Testis (tissue), 2 donors: ENCODE measurements at regions not wholly inside any gene's neighbourhood (a gene's known extent, or its start where the extent isn't known, plus 50 kb on each side); places are given as distances from the start of the nearest gene placed in this dataset.
"Not testable (repeated sequence)": the region's sequence is repeated elsewhere in the genome, so short reads cannot be mapped to it uniquely, and the experiment has no call there.

Experiments
- DNase-seq: peaks from one replicate; pipeline ENCODE4 v3.0.0-alpha.2; 2019
- H3K27ac ChIP-seq, 2 donors: fragments of 200-600 bp; sonication (generic); one replicate each; pipeline ENCODE4 v1.5.1; 2019
- H3K27me3 ChIP-seq: fragments of 200-600 bp; sonication (generic); one replicate; pipeline ENCODE4 v1.5.1; 2019
- H3K36me3 ChIP-seq: fragments of 200-600 bp; sonication (generic); one replicate; pipeline ENCODE4 v1.5.1; 2017; ENCODE audit warnings: low read depth; ENCODE audit errors: missing control alignments
- H3K4me1 ChIP-seq: fragments of 200-600 bp; sonication (generic); one replicate; pipeline ENCODE4 v1.5.1; 2019
- H3K4me3 ChIP-seq, 2 donors: fragments of 200-600 bp; sonication (generic); one replicate each; pipeline ENCODE4 v1.5.1; 2017 to 2019
- H3K9me3 ChIP-seq: fragments of 200-600 bp; sonication (generic); one replicate; pipeline ENCODE4 v1.5.1; 2017
- POLR2A ChIP-seq: fragments of 450-650 bp; IDR thresholded peaks from one replicate; pipeline ENCODE4 v1.6.1; 2017; ENCODE audit warnings: antibody characterized with exemption, mild to moderate bottlenecking, moderate library complexity
- WGBS, 2 donors: methylation state at CpG; one replicate each; pipeline ENCODE4 v1.1.5; 2018; 5-methylcytosine and 5-hydroxymethylcytosine counted together
- intact Hi-C: fragments of 100-400 bp; cut with DNase I; formaldehyde crosslinking; loops from one replicate; pipeline ENCODE4 v1.15.1; 2023; ENCODE audit warnings: low total_unique reads
- TF ChIP-seq, protein P1 (sequence below), 3 experiments: fragments of 450-650 bp in 2 of 3; fragments of 200-600 bp in 1 of 3; sonication (generic) in 1 of 3; IDR thresholded peaks; one replicate each; pipeline ENCODE4 v1.5.1; 2016 to 2019; ENCODE audit warnings: antibody characterized with exemption in 3 of 3, mild to moderate bottlenecking in 2 of 3, moderate library complexity in 1 of 3

DNA sequence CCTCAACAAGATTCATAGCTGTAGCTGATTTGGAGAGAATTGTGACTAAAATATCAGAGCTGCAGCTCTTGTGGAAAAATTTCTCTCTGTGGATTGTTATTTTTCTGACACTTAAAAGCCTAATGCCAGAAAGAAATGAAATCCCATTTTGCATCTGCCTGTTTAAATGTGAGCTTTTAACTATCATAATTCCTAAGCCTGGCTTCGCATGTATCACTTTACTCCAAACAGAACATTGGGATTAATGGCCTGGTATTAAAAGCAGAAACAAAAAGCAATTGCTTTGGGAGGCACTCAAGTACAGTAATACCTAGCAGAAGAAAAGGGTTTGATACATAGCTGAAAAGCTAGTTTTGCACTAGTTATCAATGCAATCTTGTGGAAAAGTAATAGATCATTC is 164.2 kb upstream of the FSHR start:
- no peak overlapping the region for H3K4me3 ChIP-seq
- H3K4me1 ChIP-seq: no peaks in the 10 kb centered on the region
- TF ChIP-seq, protein P1, sequence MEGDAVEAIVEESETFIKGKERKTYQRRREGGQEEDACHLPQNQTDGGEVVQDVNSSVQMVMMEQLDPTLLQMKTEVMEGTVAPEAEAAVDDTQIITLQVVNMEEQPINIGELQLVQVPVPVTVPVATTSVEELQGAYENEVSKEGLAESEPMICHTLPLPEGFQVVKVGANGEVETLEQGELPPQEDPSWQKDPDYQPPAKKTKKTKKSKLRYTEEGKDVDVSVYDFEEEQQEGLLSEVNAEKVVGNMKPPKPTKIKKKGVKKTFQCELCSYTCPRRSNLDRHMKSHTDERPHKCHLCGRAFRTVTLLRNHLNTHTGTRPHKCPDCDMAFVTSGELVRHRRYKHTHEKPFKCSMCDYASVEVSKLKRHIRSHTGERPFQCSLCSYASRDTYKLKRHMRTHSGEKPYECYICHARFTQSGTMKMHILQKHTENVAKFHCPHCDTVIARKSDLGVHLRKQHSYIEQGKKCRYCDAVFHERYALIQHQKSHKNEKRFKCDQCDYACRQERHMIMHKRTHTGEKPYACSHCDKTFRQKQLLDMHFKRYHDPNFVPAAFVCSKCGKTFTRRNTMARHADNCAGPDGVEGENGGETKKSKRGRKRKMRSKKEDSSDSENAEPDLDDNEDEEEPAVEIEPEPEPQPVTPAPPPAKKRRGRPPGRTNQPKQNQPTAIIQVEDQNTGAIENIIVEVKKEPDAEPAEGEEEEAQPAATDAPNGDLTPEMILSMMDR (IDR thresholded peaks at IDR 0.05): no peak
- intact Hi-C loops: no loop called here
- WGBS, 2 donors: 63 to 74% methylated on average over 1 of the region's 1 CpG
- DNase-seq: no peak
- H3K27me3 ChIP-seq: no peaks in the 10 kb centered on the region
- H3K27ac ChIP-seq: no peak overlapping the region
- H3K9me3 ChIP-seq: no peaks in the 10 kb centered on the region
- no peaks in the 10 kb centered on the region for H3K36me3 ChIP-seq

DNA sequence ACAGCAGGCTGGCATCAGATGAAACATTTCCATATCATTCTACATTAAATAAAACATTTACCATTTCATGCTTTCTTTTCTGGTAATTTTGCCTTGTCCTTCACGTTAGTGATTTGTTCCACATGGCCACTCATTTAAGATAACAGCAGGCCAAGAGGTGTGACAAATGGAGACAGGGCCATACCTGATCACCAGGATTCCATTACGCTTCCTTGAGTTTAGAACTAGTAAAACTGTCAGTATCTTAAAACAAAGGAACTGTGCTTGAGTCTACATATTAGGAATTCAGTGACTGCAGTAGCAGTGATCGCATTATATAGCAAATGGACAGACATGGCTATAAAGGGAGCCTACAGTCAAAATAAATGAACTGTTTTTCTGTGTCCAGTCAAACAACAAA is 155.1 kb upstream of the FSHR start:
- Histone ChIP-seq H3K36me3 (no peaks in the 10 kb centered on the region), H3K27ac (no peak overlapping the region)
- intact Hi-C loops: no loop called here

DNA sequence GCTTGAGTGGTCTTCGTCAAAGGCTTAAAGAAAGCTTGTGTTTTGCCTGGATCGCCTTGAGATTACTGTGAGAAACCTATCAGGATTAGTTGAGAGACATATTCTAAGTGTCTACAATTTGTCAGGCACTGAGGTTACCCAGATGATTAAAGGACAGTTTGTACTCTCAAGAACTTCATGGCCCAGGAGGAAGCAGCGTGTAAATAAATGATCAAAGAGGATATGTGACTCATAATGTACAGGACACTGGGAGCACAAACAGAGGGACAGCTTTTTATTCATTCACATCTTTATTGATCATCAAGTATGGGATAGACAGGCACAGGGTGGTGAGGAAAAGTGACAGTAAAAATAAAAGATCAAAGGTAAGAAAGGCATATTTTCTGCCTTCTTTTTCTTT is 152.6 kb upstream of the FSHR start:
- H3K4me3 ChIP-seq: no peak overlapping the region
- DNase-seq: no peak

More for the DNA sequence above, 155.1 kb upstream of the FSHR start:
- TF ChIP-seq, protein P1 (IDR thresholded peaks at IDR 0.05): no peak
- no peak for TF ChIP-seq POLR2A
- H3K9me3 ChIP-seq: no peaks in the 10 kb centered on the region
- H3K4me1 ChIP-seq: no peaks in the 10 kb centered on the region
- no peaks in the 10 kb centered on the region for H3K27me3 ChIP-seq
- H3K4me3 ChIP-seq: no peak overlapping the region
- DNase-seq: no peak
- 74 to 77% methylated on average over 3 of the region's 3 CpGs for WGBS, 2 donors

DNA sequence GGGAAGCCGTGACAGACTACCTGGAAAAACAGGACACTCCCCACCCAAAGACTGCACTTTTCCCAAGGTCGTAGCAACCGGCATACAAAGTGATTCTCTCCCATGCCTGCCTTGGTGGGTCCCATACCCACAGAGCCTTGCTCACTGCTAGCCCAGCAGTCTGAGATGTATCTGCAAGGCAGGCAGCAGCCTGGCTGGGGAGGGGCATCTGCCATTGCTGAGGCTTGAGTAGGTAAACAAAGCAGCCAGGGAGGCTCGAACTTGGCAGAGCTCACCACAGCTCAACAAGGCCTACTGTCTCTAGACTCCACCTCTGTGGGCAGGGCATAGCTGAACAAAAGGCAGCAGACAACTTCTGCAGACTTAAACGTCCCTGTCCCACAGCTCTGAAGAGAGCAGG is 144.4 kb upstream of the FSHR start:
- H3K4me3 ChIP-seq, DNase-seq, intact Hi-C loops, H3K27me3 ChIP-seq, H3K27ac ChIP-seq, H3K4me1 ChIP-seq, H3K9me3 ChIP-seq, H3K36me3 ChIP-seq: not testable (repeated sequence)
- WGBS, 2 donors: 87 to 100% methylated on average over 1 to 5 of the region's 5 CpGs

More for the DNA sequence above, 152.6 kb upstream of the FSHR start:
- Histone ChIP-seq H3K36me3 (no peaks in the 10 kb centered on the region), H3K27me3 (no peaks in the 10 kb centered on the region), H3K4me1 (no peaks in the 10 kb centered on the region), H3K9me3 (no peaks in the 10 kb centered on the region), H3K27ac (no peak overlapping the region)
- WGBS, 2 donors: 68 to 75% methylated on average over 3 of the region's 3 CpGs
- TF ChIP-seq POLR2A: no peak
- TF ChIP-seq, protein P1 (IDR thresholded peaks at IDR 0.05): no peak
- intact Hi-C loops: no loop called here

DNA sequence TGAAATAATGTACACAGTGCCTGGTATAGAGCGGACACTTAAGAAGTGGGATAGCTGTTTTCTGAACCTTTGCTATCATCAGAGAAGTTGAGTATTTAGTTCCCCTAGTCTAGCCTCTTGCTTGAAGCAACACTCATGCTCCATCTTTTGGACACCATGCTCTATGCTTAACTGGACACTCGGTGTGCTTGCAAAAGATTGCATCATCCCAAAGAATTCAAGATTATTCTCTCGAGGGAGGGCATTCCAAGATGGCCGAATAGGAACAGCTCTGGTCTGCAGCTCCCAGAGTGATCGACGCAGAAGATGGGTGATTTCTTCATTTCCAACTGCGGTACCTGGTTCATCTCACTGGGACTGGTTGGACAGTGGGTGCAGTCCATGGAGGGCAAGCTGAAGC is 143.9 kb upstream of the FSHR start:
- 80 to 85% methylated on average over 7 of the region's 7 CpGs for WGBS, 2 donors
- H3K9me3 ChIP-seq: no peaks in the 10 kb centered on the region
- H3K4me3 ChIP-seq: no peak overlapping the region
- no peaks in the 10 kb centered on the region for H3K27me3 ChIP-seq
- intact Hi-C loops: no loop called here
- no peak overlapping the region for H3K27ac ChIP-seq
- DNase-seq: no peak
- H3K36me3 ChIP-seq: no peaks in the 10 kb centered on the region
- H3K4me1 ChIP-seq: no peaks in the 10 kb centered on the region
- TF ChIP-seq, protein P1 (IDR thresholded peaks at IDR 0.05): no peak
- no peak for TF ChIP-seq POLR2A
